ENCODE measurements at regions not wholly inside any gene's neighbourhood (a gene's known extent, or its start where the extent isn't known, plus 50 kb on each side); places are given as distances from the start of the nearest gene placed in this dataset.

- no peaks in the 10 kb centered on the region for H3K9me3 ChIP-seq (ENCODE audit: control insufficient read depth in 4 of 4, low read length in 3 of 4)
- no peak overlapping the region for H3K9ac ChIP-seq (ENCODE audit: low read depth in 1 of 2, low read length in 2 of 2)
- no peaks in the 10 kb centered on the region for H3K36me3 ChIP-seq (ENCODE audit: control insufficient read depth in 4 of 4, insufficient read depth in 3 of 4, low read depth in 1 of 4, low read length in 3 of 4)
- peaks cover 0 to 5% (median 3%) of the 10 kb centered on the region in 4 donors for H3K27me3 ChIP-seq (ENCODE audit: control insufficient read depth in 4 of 4, insufficient read depth in 4 of 4, low read length in 3 of 4)
- DNase-seq (ENCODE audit: low spot score) = no peak
- no peak overlapping the region for H3K4me3 ChIP-seq (ENCODE audit: low read depth in 1 of 3, low read length in 3 of 3)
- H3K4me1 ChIP-seq (ENCODE audit: control insufficient read depth in 4 of 4, insufficient read depth in 4 of 4, low read length in 3 of 4) = no peaks in the 10 kb centered on the region
- no peak overlapping the region for H3K27ac ChIP-seq (ENCODE audit: low read depth in 1 of 2, low read length in 2 of 2)
- TF ChIP-seq CTCF (IDR thresholded peaks at IDR 0.05; ENCODE audit: low read depth, low read length, missing input control) (no peak), NR2F2 (IDR thresholded peaks at IDR 0.05) (no peak), HNF4G (IDR thresholded peaks at IDR 0.05) (no peak), JUND (IDR thresholded peaks at IDR 0.05) (no peak), YY1 (IDR thresholded peaks at IDR 0.05) (no peak), EGR1 (IDR thresholded peaks at IDR 0.05; ENCODE audit: low read depth in 2 of 2) (no peak), MAX (IDR thresholded peaks at IDR 0.05) (no peak), RAD21 (IDR thresholded peaks at IDR 0.05) (no peak), ATF3 (IDR thresholded peaks at IDR 0.05) (no peak), TAF1 (conservative IDR thresholded peaks at IDR 0.05) (no peak), FOXA1 (IDR thresholded peaks at IDR 0.05) (no peak), GABPA (IDR thresholded peaks at IDR 0.05 in 1 of 2, conservative IDR thresholded peaks at IDR 0.05 in 1 of 2) (no peak), RXRA (IDR thresholded peaks at IDR 0.05) (no peak), SP1 (IDR thresholded peaks at IDR 0.05) (no peak), HNF4A (conservative IDR thresholded peaks at IDR 0.05) (no peak), REST (IDR thresholded peaks at IDR 0.05) (no peak)
These were observed 77.5 kb upstream of the CD83 start for GRCh38 chr6:14040042-14040441.

GRCh38 chr6:14046476-14047068, 71.0 kb upstream of the CD83 start:
- H3K27me3 ChIP-seq (ENCODE audit: control insufficient read depth in 4 of 4, insufficient read depth in 4 of 4, low read length in 3 of 4) = peaks cover 0 to 3% (median 0%) of the 10 kb centered on the region in 4 donors
- no peaks in the 10 kb centered on the region for H3K4me1 ChIP-seq (ENCODE audit: control insufficient read depth in 4 of 4, insufficient read depth in 4 of 4, low read length in 3 of 4)
- no peak overlapping the region for H3K27ac ChIP-seq (ENCODE audit: low read depth in 1 of 2, low read length in 2 of 2)
- no peak overlapping the region for H3K4me3 ChIP-seq (ENCODE audit: low read depth in 1 of 3, low read length in 3 of 3)
- H3K36me3 ChIP-seq (ENCODE audit: control insufficient read depth in 4 of 4, insufficient read depth in 3 of 4, low read depth in 1 of 4, low read length in 3 of 4) = no peaks in the 10 kb centered on the region
- H3K9ac ChIP-seq (ENCODE audit: low read depth in 1 of 2, low read length in 2 of 2) = no peak overlapping the region
- WGBS = 19% methylated on average over 8 of the region's 8 CpGs
- DNase-seq (ENCODE audit: low spot score) = no peak
- no peak for TF ChIP-seq EGR1 (IDR thresholded peaks at IDR 0.05; ENCODE audit: low read depth in 2 of 2)
- peak; percentile 54 for TF ChIP-seq CTCF (IDR thresholded peaks at IDR 0.05; ENCODE audit: low read depth, low read length, missing input control)
- peak; percentile 62 to 77 for TF ChIP-seq RAD21 (IDR thresholded peaks at IDR 0.05)
- no peaks in the 10 kb centered on the region for H3K9me3 ChIP-seq (ENCODE audit: control insufficient read depth in 4 of 4, low read length in 3 of 4)
